WERI-Rb-1 (cell line): ENCODE measurements at regions not wholly inside any gene's neighbourhood (a gene's known extent, or its start where the extent isn't known, plus 50 kb on each side); places are given as distances from the start of the nearest gene placed in this dataset.

Source experiments
- DNase-seq: peaks from one replicate; pipeline ENCODE4 v3.0.0-alpha.2; 2020
- H3K27ac ChIP-seq: fragments of 250-450 bp; sonication (Bioruptor Pico); 2 replicates; pipeline ENCODE4 v1.5.1; 2020; ENCODE audit warnings: mild to moderate bottlenecking, moderate library complexity
- H3K27me3 ChIP-seq: fragments of 250-450 bp; sonication (Bioruptor Pico); 2 replicates; pipeline ENCODE4 v1.5.1; 2021; ENCODE audit warnings: mild to moderate bottlenecking, low read depth, moderate library complexity; ENCODE audit not compliant: insufficient read depth, severe bottlenecking
- H3K36me3 ChIP-seq: fragments of 250-450 bp; sonication (Bioruptor Pico); 2 replicates; pipeline ENCODE4 v1.5.1; 2020; ENCODE audit warnings: mild to moderate bottlenecking, moderate library complexity
- H3K4me3 ChIP-seq: 2 replicates; pipeline ENCODE4 v1.5.1; 2011; ENCODE audit warnings: low read depth, mild to moderate bottlenecking, control low read depth, low read length
- H3K9me3 ChIP-seq: fragments of 250-450 bp; sonication (Bioruptor Pico); 2 replicates; pipeline ENCODE4 v1.5.1; 2021; ENCODE audit warnings: mild to moderate bottlenecking, moderate library complexity; ENCODE audit not compliant: severe bottlenecking
- TF ChIP-seq, protein P1 (sequence below): IDR thresholded peaks from 2 replicates; pipeline ENCODE4 v1.5.1; 2011; ENCODE audit warnings: low read depth, mild to moderate bottlenecking, control low read depth, inconsistent platforms, low read length

DNA sequence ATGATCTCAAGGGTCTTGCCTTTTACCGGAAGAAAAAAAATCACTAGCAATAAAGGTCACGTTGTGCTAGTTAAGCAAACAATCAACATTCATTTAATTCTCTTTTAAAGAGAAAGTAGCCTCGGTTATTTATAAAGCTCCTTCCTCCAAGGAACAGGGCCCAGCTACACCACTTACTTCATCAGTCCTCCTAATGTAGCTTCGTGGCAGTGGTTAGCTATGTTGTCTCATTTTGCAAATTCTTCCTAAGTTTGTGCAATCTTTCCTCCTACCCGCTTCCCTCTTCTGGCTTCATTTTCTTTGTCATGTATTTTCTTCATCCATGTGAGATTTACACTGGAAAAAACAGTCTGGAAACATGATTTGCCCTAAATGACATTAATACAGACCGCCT, 554.2 kb downstream of the NUF2 start:
- TF ChIP-seq, protein P1, sequence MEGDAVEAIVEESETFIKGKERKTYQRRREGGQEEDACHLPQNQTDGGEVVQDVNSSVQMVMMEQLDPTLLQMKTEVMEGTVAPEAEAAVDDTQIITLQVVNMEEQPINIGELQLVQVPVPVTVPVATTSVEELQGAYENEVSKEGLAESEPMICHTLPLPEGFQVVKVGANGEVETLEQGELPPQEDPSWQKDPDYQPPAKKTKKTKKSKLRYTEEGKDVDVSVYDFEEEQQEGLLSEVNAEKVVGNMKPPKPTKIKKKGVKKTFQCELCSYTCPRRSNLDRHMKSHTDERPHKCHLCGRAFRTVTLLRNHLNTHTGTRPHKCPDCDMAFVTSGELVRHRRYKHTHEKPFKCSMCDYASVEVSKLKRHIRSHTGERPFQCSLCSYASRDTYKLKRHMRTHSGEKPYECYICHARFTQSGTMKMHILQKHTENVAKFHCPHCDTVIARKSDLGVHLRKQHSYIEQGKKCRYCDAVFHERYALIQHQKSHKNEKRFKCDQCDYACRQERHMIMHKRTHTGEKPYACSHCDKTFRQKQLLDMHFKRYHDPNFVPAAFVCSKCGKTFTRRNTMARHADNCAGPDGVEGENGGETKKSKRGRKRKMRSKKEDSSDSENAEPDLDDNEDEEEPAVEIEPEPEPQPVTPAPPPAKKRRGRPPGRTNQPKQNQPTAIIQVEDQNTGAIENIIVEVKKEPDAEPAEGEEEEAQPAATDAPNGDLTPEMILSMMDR = no peak
- no peak overlapping the region for H3K27ac ChIP-seq
- H3K9me3 ChIP-seq = peaks cover 5% of the 10 kb centered on the region
- H3K4me3 ChIP-seq = no peak overlapping the region
- H3K36me3 ChIP-seq = no peaks in the 10 kb centered on the region
- no peaks in the 10 kb centered on the region for H3K27me3 ChIP-seq
- DNase-seq = no peak

GRCh38 chr1:163876546-163876945, 554.8 kb downstream of the NUF2 start:
- no peak overlapping the region for H3K27ac ChIP-seq
- no peak overlapping the region for H3K4me3 ChIP-seq
- no peaks in the 10 kb centered on the region for H3K36me3 ChIP-seq
- TF ChIP-seq, protein P1 = no peak
- no peak for DNase-seq
- peaks cover 5% of the 10 kb centered on the region for H3K9me3 ChIP-seq
- no peaks in the 10 kb centered on the region for H3K27me3 ChIP-seq

DNA sequence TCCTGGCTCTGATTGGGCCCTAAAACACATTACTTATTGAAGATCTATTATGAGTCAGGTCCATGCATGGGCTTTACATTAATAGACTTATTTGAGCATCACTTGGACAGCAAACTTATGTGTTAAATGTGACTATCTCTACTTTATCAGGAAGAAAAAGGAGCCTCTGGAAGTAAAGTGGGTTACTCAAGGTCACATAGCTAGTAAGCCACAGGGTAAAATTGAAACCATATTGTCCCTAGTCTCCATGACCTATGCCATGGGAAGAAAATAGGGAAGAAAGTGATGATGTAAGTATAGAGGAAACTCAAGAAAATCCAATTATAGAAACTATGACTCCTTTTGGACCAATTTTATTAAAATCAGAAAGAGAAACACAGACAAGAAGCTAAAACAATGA, 555.3 kb downstream of the NUF2 start:
- no peak overlapping the region for H3K4me3 ChIP-seq
- DNase-seq = no peak
- H3K27ac ChIP-seq = no peak overlapping the region
- H3K36me3 ChIP-seq = no peaks in the 10 kb centered on the region
- H3K9me3 ChIP-seq = peaks cover 5% of the 10 kb centered on the region
- TF ChIP-seq, protein P1 = no peak
- H3K27me3 ChIP-seq = no peaks in the 10 kb centered on the region

- no peak overlapping the region for H3K27ac ChIP-seq
- H3K4me3 ChIP-seq = no peak overlapping the region
- no peaks in the 10 kb centered on the region for H3K27me3 ChIP-seq
- DNase-seq = no peak
- TF ChIP-seq, protein P1 = no peak
- H3K36me3 ChIP-seq = no peaks in the 10 kb centered on the region
- H3K9me3 ChIP-seq = no peaks in the 10 kb centered on the region
Observed at GRCh38 chr1:163885510-163885909, 563.8 kb downstream of the NUF2 start.

GRCh38 chr1:163896001-163896400, 574.2 kb downstream of the NUF2 start:
- H3K9me3 ChIP-seq = no peaks in the 10 kb centered on the region
- TF ChIP-seq, protein P1 = no peak
- H3K36me3 ChIP-seq = no peaks in the 10 kb centered on the region
- no peak overlapping the region for H3K4me3 ChIP-seq
- no peak for DNase-seq
- H3K27me3 ChIP-seq = no peaks in the 10 kb centered on the region
- H3K27ac ChIP-seq = no peak overlapping the region

- H3K27ac ChIP-seq = no peak overlapping the region
- DNase-seq = no peak
- H3K4me3 ChIP-seq = no peak overlapping the region
- TF ChIP-seq, protein P1 = no peak
- H3K27me3 ChIP-seq = no peaks in the 10 kb centered on the region
- no peaks in the 10 kb centered on the region for H3K36me3 ChIP-seq
- no peaks in the 10 kb centered on the region for H3K9me3 ChIP-seq
Observed at GRCh38 chr1:163897412-163898155, 575.8 kb downstream of the NUF2 start.
